ENCODE measurements at regions not wholly inside any gene's neighbourhood (a gene's known extent, or its start where the extent isn't known, plus 50 kb on each side); places are given as distances from the start of the nearest gene placed in this dataset.

DNA sequence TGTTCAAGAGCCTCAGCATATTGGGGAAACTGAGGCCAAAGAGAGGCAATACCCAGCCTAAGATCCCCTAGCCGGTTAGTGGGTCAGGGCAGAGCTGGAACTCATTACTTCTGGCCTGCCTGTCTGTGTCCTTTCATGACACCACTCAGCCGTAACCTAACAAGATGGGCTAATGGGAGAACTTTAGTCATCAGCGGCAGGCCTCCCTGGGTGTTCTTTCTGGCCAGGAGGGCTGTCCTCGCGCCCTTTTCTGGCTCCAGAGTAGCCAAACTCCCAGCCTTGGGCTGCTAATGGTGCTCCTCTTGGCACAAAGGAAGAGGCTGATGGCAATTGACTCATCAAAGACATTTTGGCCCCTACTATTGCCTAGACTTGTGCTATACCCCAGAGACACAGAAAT lies 76.6 kb downstream of the NCR2 start:
- no peak for DNase-seq (ENCODE audit: low read depth in 2 of 2)
- no peak overlapping the region for H3K4me3 ChIP-seq (replicated peaks in 1 of 2; ENCODE audit: low read depth in 2 of 2, low read length in 2 of 2)
- no peak for TF ChIP-seq CTCF (IDR thresholded peaks at IDR 0.05; ENCODE audit: low read depth, low read length)

DNA sequence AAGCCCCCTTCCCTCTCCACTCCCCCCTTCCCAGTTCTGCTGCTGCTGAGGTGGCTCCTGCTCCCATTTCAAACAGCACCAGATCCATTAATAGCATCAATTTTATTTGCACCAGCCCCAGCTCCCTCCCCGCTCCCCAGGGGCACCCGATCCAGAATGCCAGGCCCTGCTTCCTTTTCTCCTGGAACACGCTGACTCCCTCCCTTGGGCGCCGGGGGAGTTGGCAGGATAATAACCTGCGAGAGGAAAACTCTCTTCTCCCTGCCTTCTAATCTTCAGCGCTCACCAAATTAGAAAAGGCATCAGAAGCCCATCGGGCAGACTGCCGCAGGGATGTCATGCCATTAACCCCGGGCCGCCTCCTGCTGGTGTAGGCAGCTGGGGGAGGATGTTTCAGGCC lies 77.8 kb downstream of the NCR2 start:
- no peak for TF ChIP-seq CTCF (IDR thresholded peaks at IDR 0.05; ENCODE audit: low read depth, low read length)
- H3K4me3 ChIP-seq (replicated peaks in 1 of 2; ENCODE audit: low read depth in 2 of 2, low read length in 2 of 2): no peak overlapping the region
- DNase-seq (ENCODE audit: low read depth in 2 of 2): no peak

DNA sequence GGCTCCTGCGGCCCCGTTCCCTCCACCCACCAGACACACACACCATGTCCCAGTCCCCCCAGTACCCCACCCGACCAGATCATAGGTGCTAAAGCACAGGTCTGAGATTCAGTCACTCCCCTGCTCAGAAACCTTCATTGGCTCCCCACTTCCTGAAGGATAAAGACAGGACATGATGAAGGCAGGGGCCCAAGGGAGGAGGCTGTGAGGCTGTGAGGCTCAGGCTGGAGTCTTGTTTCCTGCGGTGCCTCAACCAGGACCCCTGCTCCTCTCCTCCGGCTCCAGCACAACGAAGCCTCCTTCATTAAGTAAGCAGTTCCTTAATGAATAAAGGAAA lies 81.1 kb downstream of the NCR2 start:
- no peak for TF ChIP-seq CTCF (IDR thresholded peaks at IDR 0.05; ENCODE audit: low read depth, low read length)
- H3K4me3 ChIP-seq (replicated peaks in 1 of 2; ENCODE audit: low read depth in 2 of 2, low read length in 2 of 2): no peak overlapping the region
- no peak for DNase-seq (ENCODE audit: low read depth in 2 of 2)

DNA sequence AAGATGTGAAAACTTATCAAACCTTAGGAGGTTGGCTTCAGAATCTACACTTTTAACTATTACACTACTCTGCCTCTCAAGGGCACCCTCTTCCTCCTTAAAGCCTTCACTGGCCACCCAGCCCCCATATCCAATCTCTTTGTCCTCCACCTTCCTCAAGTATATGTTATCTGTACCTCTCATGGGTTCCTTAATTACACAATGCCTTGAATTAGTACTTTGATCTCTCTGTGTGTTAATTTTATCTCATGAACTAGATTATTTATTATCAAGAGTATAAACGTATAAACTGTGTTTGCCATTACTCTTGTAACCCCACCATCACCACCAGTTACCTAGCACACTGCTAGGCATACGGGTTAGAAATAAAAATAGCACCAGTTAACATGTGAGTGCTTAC lies 83.3 kb downstream of the NCR2 start:
- DNase-seq (ENCODE audit: low read depth in 2 of 2): no peak
- TF ChIP-seq CTCF (IDR thresholded peaks at IDR 0.05; ENCODE audit: low read depth, low read length): no peak
- no peak overlapping the region for H3K4me3 ChIP-seq (replicated peaks in 1 of 2; ENCODE audit: low read depth in 2 of 2, low read length in 2 of 2)

- no peak for TF ChIP-seq CTCF (IDR thresholded peaks at IDR 0.05; ENCODE audit: low read depth, low read length)
- no peak overlapping the region for H3K4me3 ChIP-seq (replicated peaks in 1 of 2; ENCODE audit: low read depth in 2 of 2, low read length in 2 of 2)
- no peak for DNase-seq (ENCODE audit: low read depth in 2 of 2)
These were observed 84.0 kb downstream of the NCR2 start for GRCh38 chr6:41419385-41419784.

- DNase-seq (ENCODE audit: low read depth in 2 of 2): no peak
- no peak for TF ChIP-seq CTCF (IDR thresholded peaks at IDR 0.05; ENCODE audit: low read depth, low read length)
- no peak overlapping the region for H3K4me3 ChIP-seq (replicated peaks in 1 of 2; ENCODE audit: low read depth in 2 of 2, low read length in 2 of 2)
These were observed 84.8 kb downstream of the NCR2 start for GRCh38 chr6:41420186-41420585.

DNA sequence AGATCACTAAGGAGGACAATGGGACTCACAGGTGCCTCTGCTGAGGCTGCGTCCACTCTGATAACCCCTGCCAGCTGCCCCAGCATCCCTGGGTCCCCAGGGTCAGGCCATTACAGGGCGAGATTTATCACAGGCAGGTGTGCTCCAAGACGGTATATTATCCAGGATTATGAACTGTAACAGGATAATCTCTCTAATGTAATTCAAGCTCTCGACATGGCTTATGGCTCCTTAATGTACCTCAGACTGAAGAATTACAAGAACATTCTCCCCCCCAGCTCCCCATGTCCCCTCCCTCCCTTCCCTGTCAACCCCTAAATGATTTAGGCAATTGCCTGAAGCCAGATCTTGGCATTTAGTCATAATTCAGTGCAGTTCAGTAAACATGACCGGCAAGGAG lies 86.8 kb downstream of the NCR2 start:
- TF ChIP-seq CTCF (IDR thresholded peaks at IDR 0.05; ENCODE audit: low read depth, low read length): no peak
- H3K4me3 ChIP-seq (replicated peaks in 1 of 2; ENCODE audit: low read depth in 2 of 2, low read length in 2 of 2): no peak overlapping the region
- no peak for DNase-seq (ENCODE audit: low read depth in 2 of 2)

All from cardiac fibroblast (primary cell).